Central memory CD8-positive, alpha-beta T cell (primary cell): ENCODE measurements at regions not wholly inside any gene's neighbourhood (a gene's known extent, or its start where the extent isn't known, plus 50 kb on each side); places are given as distances from the start of the nearest gene placed in this dataset.
"Not testable (repeated sequence)": the region's sequence is repeated elsewhere in the genome, so short reads cannot be mapped to it uniquely, and the experiment has no call there.

Source experiments
- ATAC-seq: fragments of 150-1000 bp; cut with Tn5 transposase; replicated peaks from 2 replicates; pipeline ENCODE4 v1.10.0; 2022; ENCODE audit warnings: mild to moderate bottlenecking, moderate FRiP score, moderate number of reproducible peaks; ENCODE audit not compliant: poor library complexity, severe bottlenecking; ENCODE audit errors: extremely low read depth
- DNase-seq, 2 donors: peaks; one replicate each; pipeline ENCODE4 v3.0.0; 2021; ENCODE audit warnings: low spot score in 2 of 2
- H3K27ac Mint-ChIP-seq: one replicate; pipeline ENCODE4 v1.8.0; 2022; ENCODE audit warnings: low read depth, mild to moderate bottlenecking, moderate library complexity, mixed read lengths
- H3K27me3 Mint-ChIP-seq: one replicate; pipeline ENCODE4 v1.8.0; 2022; ENCODE audit warnings: mixed read lengths
- H3K36me3 Mint-ChIP-seq: one replicate; pipeline ENCODE4 v1.8.0; 2022; ENCODE audit warnings: mild to moderate bottlenecking, moderate library complexity, mixed read lengths; ENCODE audit not compliant: insufficient read depth
- H3K4me1 Mint-ChIP-seq: one replicate; pipeline ENCODE4 v1.8.0; 2022; ENCODE audit warnings: mixed read lengths
- H3K4me3 Mint-ChIP-seq: one replicate; pipeline ENCODE4 v1.8.0; 2022; ENCODE audit warnings: mild to moderate bottlenecking, moderate library complexity, mixed read lengths
- H3K9me3 Mint-ChIP-seq: one replicate; pipeline ENCODE4 v1.8.0; 2022; ENCODE audit warnings: mixed read lengths

DNA sequence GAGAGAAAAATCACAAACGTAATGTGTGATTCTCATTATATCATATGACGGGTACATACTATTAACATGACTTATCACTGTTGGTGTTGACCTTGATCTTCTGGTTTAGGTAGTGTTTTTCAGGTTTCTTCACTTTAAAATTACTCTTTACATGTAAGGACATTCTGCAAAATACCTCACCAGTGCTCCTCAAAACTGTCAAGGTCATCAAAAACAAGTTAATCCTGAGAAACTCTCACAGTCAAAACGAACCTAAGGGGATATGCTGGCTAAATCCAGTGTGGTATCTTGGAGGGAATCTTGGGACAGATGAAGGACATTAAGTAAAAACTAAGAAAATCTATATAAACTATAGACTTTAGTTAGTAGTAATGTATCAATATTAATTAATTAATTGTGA lies 499.8 kb downstream of the IRS1 start:
- H3K27ac Mint-ChIP-seq: no peak overlapping the region
- H3K9me3 Mint-ChIP-seq: no peaks in the 10 kb centered on the region
- no peak for ATAC-seq
- H3K27me3 Mint-ChIP-seq: no peaks in the 10 kb centered on the region
- DNase-seq: no peak
- no peaks in the 10 kb centered on the region for H3K4me1 Mint-ChIP-seq
- no peaks in the 10 kb centered on the region for H3K36me3 Mint-ChIP-seq
- no peak overlapping the region for H3K4me3 Mint-ChIP-seq

DNA sequence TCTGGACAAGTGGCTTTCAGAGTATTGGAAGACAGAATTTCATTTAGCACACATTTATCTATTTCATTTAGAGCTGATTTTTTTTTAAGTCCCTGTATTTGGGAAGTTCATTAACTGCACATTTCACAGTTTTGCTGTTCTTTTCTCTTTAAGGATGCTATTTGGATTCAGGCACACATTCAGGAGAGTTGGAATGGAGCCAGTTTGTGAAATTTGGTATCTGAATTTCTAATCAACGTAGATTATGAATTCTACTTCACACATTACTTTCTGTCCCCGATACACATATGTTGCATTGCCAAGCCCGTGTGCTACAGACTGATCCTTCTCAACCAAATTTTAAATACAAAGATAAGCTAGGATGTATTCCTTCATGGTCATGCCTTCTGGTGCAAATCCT lies 503.9 kb downstream of the IRS1 start:
- no peaks in the 10 kb centered on the region for H3K4me1 Mint-ChIP-seq
- H3K27ac Mint-ChIP-seq: no peak overlapping the region
- no peak for ATAC-seq
- no peak for DNase-seq
- H3K27me3 Mint-ChIP-seq: no peaks in the 10 kb centered on the region
- H3K36me3 Mint-ChIP-seq: no peaks in the 10 kb centered on the region
- H3K9me3 Mint-ChIP-seq: peaks cover 27% of the 10 kb centered on the region
- no peak overlapping the region for H3K4me3 Mint-ChIP-seq

DNA sequence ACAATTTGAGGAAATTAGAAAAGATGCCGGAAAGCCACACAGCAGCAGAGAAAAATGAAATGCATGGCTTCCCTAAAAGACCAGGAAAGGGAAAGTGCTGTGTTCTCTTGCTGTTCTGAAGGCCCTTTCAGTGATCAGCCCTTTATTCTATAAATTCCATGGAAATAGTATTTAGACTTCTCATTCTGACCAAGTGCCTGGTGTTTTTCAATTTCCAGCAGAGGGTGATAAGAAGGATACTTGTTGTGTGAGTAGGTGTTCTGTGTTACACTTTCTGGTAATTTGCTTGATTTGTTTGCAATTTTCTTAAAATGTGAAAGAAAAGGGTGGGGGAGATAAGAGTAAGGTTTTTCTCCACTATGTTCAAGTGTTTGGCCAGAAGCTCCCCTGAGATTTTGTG lies 504.5 kb downstream of the IRS1 start:
- Mint-ChIP-seq H3K27me3 (no peaks in the 10 kb centered on the region), H3K4me1 (no peaks in the 10 kb centered on the region), H3K36me3 (no peaks in the 10 kb centered on the region), H3K9me3 (peaks cover 27% of the 10 kb centered on the region), H3K27ac (no peak overlapping the region), H3K4me3 (no peak overlapping the region)
- DNase-seq (no peak), ATAC-seq (no peak)

DNA sequence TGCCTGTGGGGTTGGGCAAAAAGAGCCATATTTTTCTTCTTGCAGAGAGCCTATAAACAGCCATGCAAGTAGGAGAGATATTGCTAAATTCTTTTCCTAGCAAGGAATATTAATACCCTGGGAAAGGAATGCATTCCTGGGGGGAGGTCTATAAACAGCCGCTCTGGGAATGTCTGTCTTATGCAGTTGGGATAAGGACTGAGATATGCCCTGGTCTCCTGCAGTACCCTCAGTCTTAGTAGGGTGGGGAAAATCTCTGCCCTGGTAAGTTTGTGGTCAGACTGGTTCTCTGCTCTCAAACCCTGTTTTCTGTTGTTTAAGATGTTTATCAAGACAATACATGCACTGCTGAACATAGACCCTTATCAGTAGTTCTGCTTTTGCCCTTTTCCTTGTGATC lies 508.3 kb downstream of the IRS1 start:
- not testable (repeated sequence) for DNase-seq, H3K27me3 Mint-ChIP-seq, ATAC-seq, H3K4me1 Mint-ChIP-seq, H3K4me3 Mint-ChIP-seq, H3K27ac Mint-ChIP-seq, H3K36me3 Mint-ChIP-seq
- peaks cover 35% of the 10 kb centered on the region for H3K9me3 Mint-ChIP-seq

DNA sequence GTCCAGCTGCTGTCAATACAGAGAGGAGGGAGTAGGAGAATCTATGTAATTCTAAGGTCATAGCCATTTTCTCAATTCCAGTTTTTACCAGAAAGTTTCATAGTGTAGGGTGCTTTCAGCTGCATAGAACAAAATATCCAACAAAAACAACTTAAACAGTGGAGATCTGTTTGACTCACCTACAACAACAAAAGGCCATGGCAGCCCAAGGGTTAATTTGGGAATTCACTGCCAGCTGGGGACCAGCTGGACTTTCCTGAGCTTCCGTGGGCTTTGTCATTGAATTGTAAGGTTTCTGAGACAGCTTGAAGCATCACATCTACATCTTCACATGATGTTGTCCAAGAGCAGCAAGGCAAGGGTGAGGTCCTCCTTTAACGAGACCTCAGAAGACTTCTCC lies 512.7 kb downstream of the IRS1 start:
- H3K4me3 Mint-ChIP-seq: no peak overlapping the region
- H3K9me3 Mint-ChIP-seq: peaks cover 18% of the 10 kb centered on the region
- DNase-seq: no peak
- no peak for ATAC-seq
- H3K4me1 Mint-ChIP-seq: no peaks in the 10 kb centered on the region
- H3K36me3 Mint-ChIP-seq: no peaks in the 10 kb centered on the region
- H3K27ac Mint-ChIP-seq: no peak overlapping the region
- no peaks in the 10 kb centered on the region for H3K27me3 Mint-ChIP-seq

DNA sequence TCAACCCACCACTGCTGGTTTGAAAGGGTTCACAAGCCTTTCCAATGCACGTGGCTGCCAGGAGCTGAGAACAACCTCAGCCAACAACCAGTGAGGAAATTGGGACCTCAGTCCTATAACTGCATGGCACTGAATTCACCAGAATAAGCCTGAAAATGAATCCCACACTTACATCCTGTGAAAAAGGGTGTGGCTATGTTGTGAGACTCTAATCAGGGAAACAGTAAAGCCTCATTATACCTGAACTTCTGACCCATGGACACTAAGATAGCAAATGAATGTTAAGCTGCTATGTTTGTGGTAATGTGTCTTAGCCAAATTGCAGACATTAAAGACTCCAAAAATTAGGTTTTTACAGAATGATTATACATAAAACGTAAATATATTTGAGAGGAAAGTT lies 515.8 kb downstream of the IRS1 start:
- no peak for ATAC-seq
- no peak overlapping the region for H3K4me3 Mint-ChIP-seq
- H3K27ac Mint-ChIP-seq: no peak overlapping the region
- H3K4me1 Mint-ChIP-seq: no peaks in the 10 kb centered on the region
- no peaks in the 10 kb centered on the region for H3K36me3 Mint-ChIP-seq
- H3K27me3 Mint-ChIP-seq: no peaks in the 10 kb centered on the region
- DNase-seq: no peak
- peaks cover 7% of the 10 kb centered on the region for H3K9me3 Mint-ChIP-seq

DNA sequence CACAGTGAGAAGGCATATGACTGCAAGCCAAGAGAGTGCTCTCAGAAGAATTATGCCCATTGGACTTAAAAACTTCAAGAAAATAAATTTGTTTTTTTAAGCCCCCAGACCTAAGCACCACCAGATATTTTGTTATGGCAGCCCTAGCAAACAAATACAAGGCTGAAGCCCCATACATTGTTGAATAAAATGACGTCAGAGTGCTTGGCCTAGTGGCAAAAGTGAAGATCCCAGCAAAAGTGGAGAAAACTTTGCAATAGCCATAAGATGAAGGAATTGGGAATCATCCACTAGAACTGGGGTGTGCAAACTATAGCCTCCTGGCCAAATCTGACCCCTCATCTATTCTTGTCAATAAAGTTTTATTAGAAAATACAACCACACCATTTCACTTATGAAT lies 517.5 kb downstream of the IRS1 start:
- no peak overlapping the region for H3K27ac Mint-ChIP-seq
- H3K4me3 Mint-ChIP-seq: no peak overlapping the region
- no peaks in the 10 kb centered on the region for H3K36me3 Mint-ChIP-seq
- no peaks in the 10 kb centered on the region for H3K4me1 Mint-ChIP-seq
- no peak for ATAC-seq
- DNase-seq: no peak
- H3K27me3 Mint-ChIP-seq: no peaks in the 10 kb centered on the region
- peaks cover 6% of the 10 kb centered on the region for H3K9me3 Mint-ChIP-seq

DNA sequence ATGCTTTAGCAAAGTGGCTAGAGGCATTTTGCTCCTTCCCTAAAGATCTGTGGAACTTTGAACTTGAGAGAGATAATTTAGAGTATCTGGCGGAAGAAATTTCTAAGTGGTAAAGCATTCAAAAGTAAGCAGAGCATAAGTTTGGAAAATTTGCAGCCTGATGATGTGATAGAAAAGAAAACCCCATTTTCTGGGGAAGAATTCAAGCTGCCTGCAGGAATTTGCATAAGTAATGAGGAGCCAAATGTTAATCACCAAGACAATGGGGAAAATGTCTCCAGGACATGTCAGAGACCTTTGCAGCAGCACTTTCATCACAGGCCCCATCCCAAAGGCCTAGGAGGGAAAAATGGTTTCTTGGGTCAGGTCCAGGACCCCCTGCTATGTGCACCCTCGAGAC lies 519.5 kb downstream of the IRS1 start:
- H3K27ac Mint-ChIP-seq, DNase-seq, H3K27me3 Mint-ChIP-seq, H3K4me1 Mint-ChIP-seq, ATAC-seq, H3K4me3 Mint-ChIP-seq, H3K36me3 Mint-ChIP-seq, H3K9me3 Mint-ChIP-seq: not testable (repeated sequence)

DNA sequence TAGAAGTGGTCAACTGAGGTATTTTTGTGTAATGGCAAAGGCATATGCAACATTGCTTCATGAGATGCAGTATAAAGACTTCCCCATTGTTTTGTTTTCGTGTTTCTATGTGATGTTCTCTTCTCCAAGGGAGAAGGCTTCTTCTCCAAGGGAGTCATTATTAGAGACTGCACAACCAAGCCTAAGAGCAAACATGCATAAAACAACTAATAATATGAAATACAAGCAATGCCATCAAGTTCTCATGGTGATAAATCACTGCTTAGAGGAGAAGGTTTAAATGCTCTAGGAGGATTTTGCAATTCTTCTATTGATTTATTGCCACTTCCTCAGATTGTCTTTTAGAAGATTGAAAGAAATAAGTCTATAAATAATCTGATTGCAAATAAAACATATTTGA lies 524.4 kb downstream of the IRS1 start:
- no peak overlapping the region for H3K4me3 Mint-ChIP-seq
- no peak for ATAC-seq
- H3K36me3 Mint-ChIP-seq: no peaks in the 10 kb centered on the region
- no peak for DNase-seq
- H3K27me3 Mint-ChIP-seq: no peaks in the 10 kb centered on the region
- no peaks in the 10 kb centered on the region for H3K4me1 Mint-ChIP-seq
- H3K27ac Mint-ChIP-seq: no peak overlapping the region
- H3K9me3 Mint-ChIP-seq: no peaks in the 10 kb centered on the region

DNA sequence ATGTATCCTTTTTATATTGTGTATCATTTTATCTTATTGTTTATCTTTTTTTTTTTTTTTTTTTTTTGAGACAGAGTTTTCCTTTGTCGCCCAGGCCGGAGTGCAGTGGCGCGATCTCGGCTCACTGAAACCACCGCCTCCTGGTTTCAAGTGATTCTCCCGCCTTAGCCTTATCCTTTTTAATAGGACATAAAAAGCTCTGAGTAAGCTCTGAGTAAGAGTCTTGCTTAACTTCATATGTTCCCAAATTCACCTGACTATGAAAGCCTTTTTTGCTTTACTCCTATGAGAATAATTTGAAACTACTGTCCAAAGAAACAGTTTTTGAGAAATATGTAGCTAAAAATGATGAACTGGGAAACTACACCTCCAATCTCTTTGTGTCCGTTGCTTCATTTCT lies 525.5 kb downstream of the IRS1 start:
- H3K9me3 Mint-ChIP-seq: no peaks in the 10 kb centered on the region

DNA sequence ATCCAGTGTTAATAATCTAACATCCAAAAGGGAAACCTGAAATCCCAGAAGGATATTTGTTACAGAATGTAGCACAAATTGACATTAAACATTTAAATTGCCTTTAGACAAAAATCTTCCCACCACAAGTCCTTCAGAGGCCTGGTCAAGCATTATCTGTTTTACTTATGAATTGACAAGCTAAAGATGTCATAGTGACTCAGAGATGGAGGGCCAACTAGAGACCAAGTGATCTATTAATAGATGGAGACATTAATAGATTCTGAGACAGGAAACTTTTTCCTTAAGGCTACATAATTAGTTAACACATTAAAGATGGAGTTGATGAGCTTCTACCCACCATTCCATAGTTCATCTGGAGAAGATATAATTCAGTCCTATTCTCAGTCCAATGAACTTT lies 526.2 kb downstream of the IRS1 start:
- H3K4me3 Mint-ChIP-seq: no peak overlapping the region
- no peaks in the 10 kb centered on the region for H3K4me1 Mint-ChIP-seq
- ATAC-seq: no peak
- H3K27me3 Mint-ChIP-seq: no peaks in the 10 kb centered on the region
- H3K36me3 Mint-ChIP-seq: no peaks in the 10 kb centered on the region
- no peak overlapping the region for H3K27ac Mint-ChIP-seq
- no peak for DNase-seq
- H3K9me3 Mint-ChIP-seq: no peaks in the 10 kb centered on the region

More for the DNA sequence above, 525.5 kb downstream of the IRS1 start:
- H3K27ac Mint-ChIP-seq: no peak overlapping the region
- H3K4me3 Mint-ChIP-seq: no peak overlapping the region
- H3K4me1 Mint-ChIP-seq: no peaks in the 10 kb centered on the region
- no peaks in the 10 kb centered on the region for H3K27me3 Mint-ChIP-seq
- no peak for DNase-seq
- H3K36me3 Mint-ChIP-seq: no peaks in the 10 kb centered on the region
- no peak for ATAC-seq

DNA sequence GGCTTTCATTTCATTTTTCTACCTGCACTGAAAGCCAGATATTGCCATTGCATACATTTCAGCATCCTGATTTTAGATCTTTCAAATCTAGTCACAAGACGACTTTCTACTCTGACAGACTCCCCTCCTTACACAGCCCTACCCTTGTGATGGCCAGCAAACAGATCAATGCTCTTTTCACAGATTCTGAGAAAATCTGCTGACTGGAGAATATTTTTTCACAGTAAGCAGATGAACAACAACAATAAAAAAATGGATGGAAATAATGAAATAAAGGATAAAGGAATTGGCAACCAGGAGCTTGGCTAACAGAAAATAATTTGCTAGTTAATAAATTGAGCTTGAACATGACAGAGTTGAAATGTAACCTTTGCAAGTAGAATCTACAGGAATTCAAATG lies 527.2 kb downstream of the IRS1 start:
- Mint-ChIP-seq H3K4me1 (no peaks in the 10 kb centered on the region), H3K27ac (no peak overlapping the region), H3K4me3 (no peak overlapping the region), H3K27me3 (no peaks in the 10 kb centered on the region), H3K9me3 (no peaks in the 10 kb centered on the region), H3K36me3 (no peaks in the 10 kb centered on the region)
- ATAC-seq (no peak), DNase-seq (no peak)

DNA sequence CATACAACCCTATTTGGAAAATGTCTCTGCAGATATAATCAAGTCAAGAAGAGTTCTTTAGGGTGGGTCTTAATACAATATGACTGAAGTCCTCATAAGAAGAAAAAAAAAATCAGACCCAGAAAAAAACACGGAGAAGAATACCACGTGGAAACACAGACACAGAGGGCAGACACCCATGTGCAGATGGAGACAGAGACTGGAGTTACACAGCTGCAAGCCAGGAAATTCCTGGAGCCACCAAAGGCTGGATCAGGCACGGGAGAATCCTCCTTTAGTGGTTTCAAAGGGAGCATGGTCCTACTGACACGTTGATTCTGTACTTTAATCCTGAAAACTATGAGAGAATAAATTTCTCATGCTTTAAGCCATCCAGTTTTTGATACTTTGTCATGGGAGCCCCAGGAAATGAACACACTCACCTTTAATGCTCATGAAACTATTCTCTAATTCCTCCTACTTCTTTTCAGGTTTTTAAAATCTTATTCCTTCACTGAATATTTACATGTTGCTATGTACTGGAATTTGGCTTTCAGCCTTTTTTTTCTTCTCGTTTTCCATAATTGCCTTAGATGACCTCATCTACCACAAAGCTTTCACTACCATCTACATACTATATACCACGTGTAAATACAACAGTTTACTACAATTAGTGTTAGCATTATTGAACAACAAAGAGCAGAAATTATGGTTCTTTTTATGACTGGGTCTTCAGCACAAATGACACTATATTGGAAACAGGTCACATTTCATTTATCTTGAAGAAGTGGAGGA lies 529.1 kb downstream of the IRS1 start:
- DNase-seq (no peak), ATAC-seq (no peak)
- no peak overlapping the region for H3K27ac Mint-ChIP-seq
- no peaks in the 10 kb centered on the region for H3K27me3 Mint-ChIP-seq
- no peaks in the 10 kb centered on the region for H3K36me3 Mint-ChIP-seq
- H3K9me3 Mint-ChIP-seq: no peaks in the 10 kb centered on the region
- H3K4me3 Mint-ChIP-seq: no peak overlapping the region
- H3K4me1 Mint-ChIP-seq: no peaks in the 10 kb centered on the region
